Cardiac septum (tissue), 1 donor: ENCODE measurements at regions not wholly inside any gene's neighbourhood (a gene's known extent, or its start where the extent isn't known, plus 50 kb on each side); places are given as distances from the start of the nearest gene placed in this dataset.

Experiments
- DNase-seq: peaks from one replicate; pipeline ENCODE4 v3.0.0-alpha.2; 2020; ENCODE audit warnings: low spot score
- intact Hi-C: fragments of 100-400 bp; cut with DNase I; formaldehyde crosslinking; loops from one replicate; pipeline ENCODE4 v1.14.0; 2022
- donor health status: DM: no; HTN: no; CAD: no.

DNA sequence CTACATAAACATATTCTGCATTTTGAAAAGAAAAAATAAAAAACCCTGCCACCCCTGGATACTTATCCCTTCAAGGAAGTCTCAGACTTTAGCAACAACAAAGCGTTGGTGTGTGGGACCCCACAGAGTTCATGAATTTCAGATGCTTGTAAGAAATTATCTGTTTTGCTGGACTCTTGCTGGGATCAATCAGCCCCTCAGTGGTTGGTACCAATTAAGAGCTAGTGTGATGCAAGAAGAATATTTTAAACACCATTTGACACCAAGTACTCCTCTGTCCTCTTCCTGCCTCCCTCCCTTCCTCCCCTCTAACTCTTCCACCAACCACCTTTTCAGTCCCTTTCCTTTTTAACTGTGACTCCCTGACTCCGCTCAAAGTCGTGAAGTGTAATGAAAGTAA is 51.5 kb downstream of the SST start:
- no peak for DNase-seq
- intact Hi-C loops, result loop anchor here (5.0 to 10.0 kb wide), 2 partner anchors 59 to 404 kb away; no protein-coding TSS in a partner anchor

DNA sequence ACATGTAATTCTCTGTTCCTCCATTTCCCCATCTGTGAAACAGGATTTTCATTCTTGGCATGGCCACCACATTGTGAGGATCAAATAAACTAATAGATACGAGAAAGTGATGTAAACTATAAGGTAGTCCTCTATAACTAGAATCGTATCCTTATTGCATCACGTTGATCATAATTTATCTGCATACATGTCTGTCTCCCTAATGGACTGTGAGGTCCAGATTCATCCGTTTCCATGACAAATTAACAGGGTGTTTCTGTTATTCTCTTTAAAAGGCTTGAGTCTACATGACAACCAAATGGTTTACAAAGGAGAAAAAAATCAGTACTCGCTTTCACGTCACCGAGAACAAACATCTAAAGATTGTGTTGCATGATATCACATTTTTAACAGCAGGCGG is 53.0 kb downstream of the SST start:
- intact Hi-C loops, result loop anchor here (5.0 to 10.0 kb wide), 2 partner anchors 60 to 402 kb away; no protein-coding TSS in a partner anchor
- DNase-seq, result no peak

DNA sequence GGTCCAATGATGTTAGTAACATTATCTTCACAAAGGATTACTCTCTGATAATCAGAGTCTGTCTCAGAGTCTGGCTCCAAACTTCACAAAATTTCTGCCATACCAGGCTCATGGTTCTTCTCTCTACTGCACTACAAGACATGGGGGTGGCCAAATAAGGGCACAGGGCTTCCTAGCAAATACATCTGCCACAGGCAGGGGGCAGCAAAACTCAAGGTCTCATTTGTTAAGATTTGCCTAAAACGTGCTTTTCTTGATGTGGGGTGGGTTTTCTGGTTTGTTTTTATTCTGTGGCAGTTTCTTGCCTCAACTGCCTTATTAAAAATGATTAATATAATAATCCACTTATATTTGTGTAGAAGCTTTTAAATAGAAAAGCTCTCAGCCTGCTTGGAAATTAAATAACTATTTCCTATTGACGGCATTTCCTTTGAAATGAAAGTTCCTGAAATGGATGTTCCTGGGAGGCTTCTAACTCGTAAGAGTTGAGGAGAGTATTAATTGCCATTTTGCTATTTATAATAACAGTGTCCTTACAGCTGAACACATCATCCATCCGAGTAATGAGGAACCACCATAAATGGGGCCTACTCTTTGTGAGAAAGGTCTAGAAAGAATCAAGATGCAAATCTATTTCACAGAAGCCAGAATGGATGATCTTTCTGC is 53.8 kb downstream of the SST start:
- DNase-seq, result no peak
- intact Hi-C loops, result loop anchor here (5.0 to 10.0 kb wide), 2 partner anchors 61 to 402 kb away; no protein-coding TSS in a partner anchor

DNA sequence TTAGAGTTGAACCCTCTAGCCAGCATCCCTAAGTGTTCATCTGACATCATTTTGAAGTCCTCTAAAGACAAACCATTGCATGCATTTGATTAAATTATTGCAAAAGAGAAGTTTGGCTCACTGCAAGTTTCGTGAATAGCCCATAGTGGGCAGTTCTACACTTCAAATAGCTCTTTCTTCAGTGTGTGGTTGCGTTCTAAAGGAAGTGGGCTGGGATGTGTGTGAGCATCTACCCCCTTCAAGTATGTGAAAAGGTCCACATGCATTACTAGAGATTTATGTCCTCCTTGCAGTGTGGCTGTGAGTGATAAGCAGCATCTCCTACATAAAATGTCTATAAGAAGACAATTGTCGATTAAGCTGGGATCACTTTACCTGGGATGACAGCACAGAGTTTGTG is 54.6 kb downstream of the SST start:
- intact Hi-C loops, result loop anchor here (5.0 to 10.0 kb wide), 2 partner anchors 62 to 401 kb away; no protein-coding TSS in a partner anchor
- no peak for DNase-seq

DNA sequence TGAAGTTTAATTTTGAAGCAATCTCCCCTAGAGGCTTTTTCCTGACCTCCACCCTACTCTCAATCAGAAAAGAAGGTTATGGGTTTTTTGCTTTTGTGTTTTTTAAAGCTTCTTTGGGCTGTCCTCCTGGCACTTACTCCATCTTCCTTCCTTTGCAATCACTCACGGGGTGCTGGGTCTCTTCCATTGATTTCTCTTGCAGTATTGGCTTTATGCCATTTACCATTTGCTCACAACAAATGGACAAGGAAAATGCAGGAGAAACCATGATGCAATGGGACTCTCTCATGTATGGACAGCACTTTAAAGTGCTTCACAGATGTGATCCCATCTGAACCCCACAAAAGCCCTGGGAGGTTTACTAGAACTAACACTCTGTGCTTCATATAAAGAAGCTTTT is 57.5 kb downstream of the SST start:
- no peak for DNase-seq
- intact Hi-C loops, result loop anchor here (10.0 kb wide), 1 partner anchor 398 kb away; no protein-coding TSS in a partner anchor

DNA sequence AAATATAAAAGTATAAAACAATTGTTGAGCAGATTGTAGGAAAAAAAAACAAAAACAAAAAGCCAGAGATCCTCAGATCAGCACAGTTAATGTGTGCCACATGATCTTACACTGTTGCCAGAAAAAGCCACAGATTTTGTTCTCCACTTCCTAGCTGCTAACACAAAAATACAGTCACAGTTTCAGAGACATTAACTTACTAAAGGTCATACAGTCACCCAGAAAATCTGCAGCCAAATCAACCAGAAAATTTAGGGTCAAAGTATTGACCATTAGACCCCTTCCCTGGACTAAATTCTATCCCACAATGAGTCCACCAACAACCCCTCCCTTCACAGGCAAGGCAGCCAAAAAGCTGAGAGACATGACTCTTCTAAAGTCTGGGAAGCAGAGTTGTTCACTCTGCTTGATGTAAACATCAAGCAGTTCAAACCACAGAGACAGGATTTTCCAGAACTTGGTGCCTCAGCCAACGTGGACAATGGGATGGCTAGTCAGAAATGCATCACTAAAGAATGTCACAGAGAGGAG is 59.1 kb downstream of the SST start:
- intact Hi-C loops, result loop anchor here (10.0 kb wide), 1 partner anchor 396 kb away; no protein-coding TSS in a partner anchor
- no peak for DNase-seq

DNA sequence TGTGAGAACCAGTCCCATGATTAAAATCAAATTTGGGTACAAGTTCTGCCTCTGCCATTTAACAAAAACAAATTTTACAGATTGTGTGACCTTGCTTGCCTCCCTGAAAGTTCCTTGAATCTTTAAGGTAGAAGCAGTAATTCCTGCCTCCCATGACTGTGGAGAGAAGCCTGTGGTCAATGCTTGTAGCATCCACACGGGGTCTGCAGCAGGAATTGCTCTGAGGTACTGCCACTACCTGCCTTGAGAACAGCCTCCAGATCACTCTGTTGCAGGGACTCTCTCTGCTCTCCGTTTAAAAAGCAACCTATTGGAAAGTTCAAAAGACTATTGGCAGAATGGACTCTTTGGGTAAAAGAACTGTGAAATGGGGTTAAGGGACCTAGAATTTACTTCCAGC is 75.9 kb downstream of the SST start:
- intact Hi-C loops, result no loop called here
- DNase-seq, result no peak

DNA sequence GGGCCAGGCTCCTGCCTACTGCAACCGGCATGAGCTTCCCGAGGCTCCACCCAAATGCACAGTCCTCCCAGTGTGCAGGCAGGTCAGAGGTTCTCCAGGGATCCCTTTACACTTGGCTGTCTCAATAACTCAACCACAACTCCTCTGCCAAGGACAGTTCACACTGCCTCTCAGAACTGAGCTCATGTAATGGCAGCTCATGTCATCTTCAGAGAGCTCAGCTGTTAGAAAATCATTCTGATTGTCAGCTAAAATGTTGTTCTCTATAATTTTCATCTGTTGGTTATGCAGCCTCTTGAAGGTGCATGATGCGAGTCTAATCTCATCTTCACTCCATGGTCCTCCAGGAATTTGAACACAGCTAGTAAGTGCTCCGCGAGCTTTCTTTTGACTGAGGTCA is 76.7 kb downstream of the SST start:
- no peak for DNase-seq
- intact Hi-C loops, result no loop called here

DNA sequence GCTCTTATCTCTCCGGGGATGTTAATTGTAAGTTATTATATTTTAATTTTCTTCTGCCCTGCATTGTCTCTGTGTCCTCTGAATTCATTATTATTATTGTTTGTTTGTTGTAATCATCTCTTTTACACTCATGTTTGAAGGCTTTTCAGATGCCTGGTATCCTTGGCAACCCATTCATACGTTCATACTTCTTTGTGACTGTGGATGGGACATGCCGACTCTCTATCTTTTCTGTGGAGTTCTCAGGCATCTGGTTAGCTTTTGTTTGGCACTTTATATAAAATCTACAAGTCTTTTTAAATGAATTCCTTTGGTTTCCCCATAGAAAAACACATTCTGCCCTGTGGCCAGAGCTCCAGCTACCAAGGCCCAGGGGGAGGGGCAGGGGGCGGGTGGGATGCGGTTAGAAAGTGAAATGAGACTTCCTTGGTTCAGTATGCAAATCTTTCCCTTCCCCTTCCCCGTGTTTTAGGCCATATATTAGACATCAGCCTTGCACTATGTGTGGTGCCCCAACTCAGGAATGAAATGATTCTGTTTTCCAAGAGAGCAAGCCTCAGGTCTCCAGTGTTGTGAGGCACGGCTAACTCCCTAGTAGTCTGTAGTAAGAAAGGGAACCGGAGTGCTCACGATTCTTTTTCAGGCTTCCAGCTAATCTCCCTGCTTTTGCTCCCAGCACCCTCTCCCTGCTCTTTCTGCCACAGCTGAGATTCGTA is 79.2 kb downstream of the SST start:
- DNase-seq, result no peak

DNA sequence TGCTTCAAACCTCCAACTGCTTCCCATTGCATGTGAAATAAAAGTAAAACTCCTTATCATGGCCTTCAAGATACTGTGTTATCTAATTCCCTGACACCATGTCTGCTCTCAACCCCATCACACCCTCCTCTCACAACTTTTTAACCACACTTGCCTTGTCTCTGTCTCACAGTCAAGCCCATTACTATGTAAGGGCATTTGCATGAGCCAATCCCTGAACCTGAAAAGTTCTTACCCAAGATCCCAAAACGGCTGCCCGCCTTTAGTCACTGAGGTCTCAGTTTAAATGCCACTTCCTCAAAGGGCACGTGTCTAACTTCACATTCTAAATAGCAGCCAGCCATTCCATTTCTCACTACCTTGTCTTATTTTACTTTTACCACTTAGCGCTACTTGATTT is 83.1 kb downstream of the SST start:
- intact Hi-C loops, result no loop called here
- DNase-seq, result no peak

More for the DNA sequence above, 79.2 kb downstream of the SST start:
- intact Hi-C loops, result no loop called here

DNA sequence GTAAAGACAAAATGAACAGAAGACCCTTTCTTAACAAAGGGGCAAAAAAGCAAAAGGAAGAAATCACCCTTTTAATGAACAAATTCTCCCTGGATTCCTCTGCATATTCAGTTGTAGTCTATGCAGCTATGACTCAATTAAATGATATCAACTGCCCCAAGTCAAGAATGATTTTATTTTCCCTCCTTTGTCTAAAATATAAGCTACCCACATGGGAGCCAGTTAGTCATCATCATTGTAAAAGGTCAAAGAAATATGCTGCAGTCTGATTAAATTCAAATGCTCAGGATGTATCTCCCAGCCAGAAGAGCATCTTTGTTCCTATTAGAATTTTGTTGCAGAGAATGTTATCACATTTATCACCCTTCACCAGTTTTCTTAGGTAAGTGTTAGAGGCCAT is 84.0 kb downstream of the SST start:
- DNase-seq, result no peak

DNA sequence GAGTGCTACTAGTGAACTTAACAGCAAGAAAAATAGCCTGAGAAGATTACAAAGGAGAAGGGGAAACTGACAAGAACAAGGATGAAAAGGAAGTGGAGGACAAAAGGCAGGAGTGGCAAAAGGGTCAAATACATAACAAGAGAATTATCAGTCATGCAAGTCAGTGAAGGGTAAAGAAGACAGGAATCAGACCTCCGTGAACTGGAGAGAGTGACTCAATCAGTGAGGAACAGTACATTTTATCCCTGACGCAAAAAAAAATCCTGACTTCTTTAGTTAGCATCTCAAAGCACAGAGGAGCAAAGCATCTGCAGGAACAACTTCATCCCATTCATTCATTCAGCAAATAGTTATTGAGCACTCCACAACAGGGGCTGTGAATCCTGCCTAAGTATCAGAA is 97.8 kb downstream of the SST start:
- intact Hi-C loops, result no loop called here
- no peak for DNase-seq

More for the DNA sequence above, 84.0 kb downstream of the SST start:
- intact Hi-C loops, result no loop called here

DNA sequence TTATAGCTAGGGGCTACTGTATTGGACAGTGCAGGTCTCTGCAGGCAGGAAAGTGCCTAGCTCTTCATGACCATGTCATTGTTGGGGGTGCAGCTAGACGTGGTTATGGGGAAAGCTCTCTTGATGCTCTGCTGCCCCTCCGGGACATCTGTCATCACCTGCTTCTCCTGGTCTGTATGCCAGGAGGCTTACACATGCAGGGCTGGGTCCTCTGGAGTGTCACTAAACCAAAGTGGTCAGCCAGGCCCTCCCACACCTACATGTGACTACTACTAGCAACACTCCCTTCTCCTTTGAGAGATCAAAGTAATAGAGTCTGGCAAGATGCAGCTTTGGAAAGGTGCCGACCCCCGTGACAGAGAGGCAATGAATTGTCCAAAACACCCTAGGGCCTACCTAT is 98.5 kb downstream of the SST start:
- intact Hi-C loops, result no loop called here
- DNase-seq, result no peak

DNA sequence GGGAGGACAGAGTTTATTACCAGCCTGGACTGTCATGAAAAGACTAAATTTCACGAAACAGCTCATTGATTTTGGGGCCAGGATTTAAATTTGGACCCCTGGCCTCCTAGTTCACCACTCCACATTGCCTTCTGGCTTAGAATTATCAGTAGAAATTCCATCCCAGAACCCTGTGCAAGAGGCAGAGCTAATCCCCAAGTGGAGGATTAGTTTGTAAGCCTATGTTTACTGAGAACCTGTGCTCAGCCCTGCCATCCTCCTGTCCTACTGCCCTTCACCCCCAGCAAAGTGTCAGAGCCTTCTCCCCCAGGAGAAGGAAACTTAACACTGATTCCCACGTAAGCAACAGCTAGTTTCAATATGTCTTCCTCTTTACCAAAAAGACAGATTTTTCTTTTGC is 99.4 kb downstream of the SST start:
- no peak for DNase-seq
- intact Hi-C loops, result no loop called here

DNA sequence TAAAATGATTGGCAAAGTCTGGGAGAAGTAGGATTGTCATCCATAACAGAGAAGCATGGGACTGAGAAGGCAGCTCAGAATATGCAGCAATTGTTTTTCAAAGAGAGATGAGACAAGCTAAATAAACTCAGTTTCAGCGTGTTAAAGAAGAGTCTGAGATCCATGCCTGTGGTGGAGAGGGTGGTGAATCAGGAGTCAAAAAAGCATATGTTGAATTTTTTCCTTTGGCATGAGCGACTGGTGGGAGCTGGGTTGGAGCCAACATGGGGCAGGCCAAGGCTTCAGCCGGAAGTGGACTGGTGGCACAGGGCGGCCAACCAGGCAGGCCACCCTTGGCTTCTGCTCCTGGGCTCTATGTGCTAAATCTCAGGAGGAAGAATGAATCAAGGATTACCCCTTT is 102.0 kb downstream of the SST start:
- no peak for DNase-seq
- intact Hi-C loops, result no loop called here

DNA sequence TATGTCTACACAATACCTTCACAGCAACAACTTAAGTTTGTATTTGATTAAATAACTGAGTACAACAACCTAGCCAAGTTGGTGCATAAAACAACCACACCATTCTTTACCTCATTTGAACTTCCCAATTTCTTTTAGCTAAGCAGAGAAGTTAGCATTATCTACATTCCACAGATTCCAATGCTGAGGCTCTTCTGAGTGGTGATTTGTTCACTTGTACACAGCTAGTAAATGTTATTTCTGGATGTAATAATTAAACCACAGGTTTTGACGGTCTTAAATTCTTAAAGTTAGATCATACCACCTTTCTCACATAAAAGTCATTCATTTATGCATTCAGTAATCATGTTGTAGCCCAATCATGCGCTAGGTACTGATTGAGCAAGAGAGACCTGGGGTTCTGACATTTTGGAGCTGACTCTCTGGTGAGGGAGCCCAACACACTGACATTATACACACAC is 102.5 kb downstream of the SST start:
- intact Hi-C loops, result no loop called here
- no peak for DNase-seq

DNA sequence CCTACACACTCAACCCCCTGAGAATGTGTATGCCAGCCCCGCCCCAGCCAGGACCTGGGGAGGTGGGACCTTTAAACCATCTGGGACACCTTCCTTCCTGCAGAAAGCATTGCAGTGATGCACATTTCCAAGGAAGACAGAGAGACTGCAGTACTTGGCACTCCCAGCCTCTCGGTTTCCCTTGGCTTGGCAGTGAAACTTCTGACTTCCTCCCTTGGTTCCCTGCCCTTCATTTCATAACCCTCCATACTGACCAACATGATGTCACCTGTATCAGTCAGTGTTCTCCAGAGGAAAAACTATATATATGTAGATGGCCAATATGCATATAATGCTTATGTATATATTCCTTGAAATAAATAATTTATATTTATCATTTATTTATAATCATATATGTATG is 103.2 kb downstream of the SST start:
- intact Hi-C loops, result no loop called here
- DNase-seq, result no peak

DNA sequence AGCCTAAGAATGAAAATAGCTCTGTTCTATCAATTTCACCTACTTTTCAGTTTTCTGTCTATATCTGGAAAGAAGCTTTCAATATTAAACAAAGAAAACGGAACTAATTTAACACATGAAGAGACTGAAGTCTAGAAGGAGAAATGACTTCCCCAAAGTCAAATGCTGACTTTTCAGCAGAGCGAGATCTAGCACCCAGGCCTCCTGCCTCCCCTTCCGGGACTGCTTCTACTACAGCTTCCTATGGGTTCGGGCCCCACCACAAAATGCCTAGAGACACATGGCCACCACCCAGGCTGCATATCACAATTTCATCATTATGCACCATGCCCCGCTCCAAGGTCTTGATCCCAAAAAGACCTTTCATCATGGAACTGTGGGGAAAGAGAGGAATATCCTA is 104.5 kb downstream of the SST start:
- no peak for DNase-seq
- intact Hi-C loops, result no loop called here

DNA sequence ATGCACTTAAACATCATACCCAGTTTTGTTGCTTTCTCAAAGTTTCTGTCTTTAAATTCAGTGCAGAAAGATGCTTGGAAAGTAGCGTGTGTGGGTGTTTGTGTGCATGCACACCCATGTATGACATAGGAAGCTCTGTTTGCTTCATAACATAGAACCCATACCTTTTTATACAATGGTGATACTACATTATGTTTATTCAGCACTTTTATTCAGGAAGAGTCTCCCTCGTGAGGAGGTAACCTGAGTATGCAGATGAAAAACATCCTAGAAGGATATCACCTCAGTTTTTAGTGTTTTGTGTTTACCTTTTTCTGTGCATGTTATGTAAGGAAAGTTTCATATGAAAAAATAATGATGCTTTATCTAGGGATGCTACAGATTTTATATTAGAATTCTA is 111.2 kb downstream of the SST start:
- intact Hi-C loops, result no loop called here
- DNase-seq, result no peak

DNA sequence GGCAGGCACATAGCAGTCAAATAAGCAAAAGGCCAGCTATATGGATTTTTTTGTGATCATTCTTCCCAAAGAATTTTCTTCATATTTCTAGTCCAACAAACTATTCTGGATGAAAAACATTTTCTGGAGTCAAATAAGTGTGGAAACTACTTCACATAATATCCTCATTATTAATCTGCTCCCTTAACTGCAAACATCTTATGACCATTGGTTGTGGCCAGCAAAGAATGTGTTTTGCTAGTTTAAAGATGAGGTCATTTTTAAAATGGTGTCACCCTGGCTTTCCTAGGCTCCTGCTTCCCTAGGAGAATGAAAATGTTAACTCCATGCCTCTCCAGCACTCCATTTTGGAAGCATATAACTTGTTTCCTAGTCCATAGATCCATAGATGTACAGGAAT is 118.8 kb downstream of the SST start:
- intact Hi-C loops, result no loop called here
- DNase-seq, result no peak

DNA sequence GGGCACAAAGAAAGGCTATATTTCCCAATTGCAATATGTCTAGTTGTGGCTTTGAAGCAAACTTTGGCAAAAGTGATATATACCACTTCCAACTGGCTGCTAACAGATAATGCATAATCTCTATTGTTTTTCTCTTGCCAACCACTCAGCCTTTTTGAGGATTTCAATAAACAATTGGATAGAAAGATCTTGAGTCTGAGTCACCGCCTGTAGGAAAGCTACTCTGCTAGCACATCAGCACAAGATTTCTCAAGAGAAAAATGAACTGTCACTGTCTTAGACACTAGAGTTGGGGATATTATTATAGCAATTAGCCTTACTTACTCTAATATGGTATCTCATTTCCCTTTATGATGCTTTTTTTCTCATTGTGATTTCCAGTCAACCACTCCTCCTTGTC is 119.7 kb downstream of the SST start:
- intact Hi-C loops, result no loop called here
- DNase-seq, result no peak
